ENCODE measurements at regions not wholly inside any gene's neighbourhood (a gene's known extent, or its start where the extent isn't known, plus 50 kb on each side); places are given as distances from the start of the nearest gene placed in this dataset.

GRCh38 chr5:143488381-143488780, 84.9 kb upstream of the NR3C1 start:
- no peak for DNase-seq

GRCh38 chr5:143484601-143485000, 81.1 kb upstream of the NR3C1 start:
- DNase-seq = peak; percentile 38 to 68 (median 67)

- peak in 2 of 3 donors; percentile 25 to 33 for DNase-seq
Measured at GRCh38 chr5:143481697-143482531, 78.4 kb upstream of the NR3C1 start.

- DNase-seq = no peak
Measured at GRCh38 chr5:143480001-143480400, 76.5 kb upstream of the NR3C1 start.

GRCh38 chr5:143479394-143479793, 75.9 kb upstream of the NR3C1 start:
- DNase-seq = no peak

- DNase-seq = no peak
Measured at GRCh38 chr5:143476601-143477211, 73.2 kb upstream of the NR3C1 start.

GRCh38 chr5:143474616-143475015, 71.1 kb upstream of the NR3C1 start:
- no peak for DNase-seq

- no peak for DNase-seq
Measured at GRCh38 chr5:143473481-143473880, 70.0 kb upstream of the NR3C1 start.

- no peak for DNase-seq
Measured at GRCh38 chr5:143472576-143472975, 69.1 kb upstream of the NR3C1 start.

- DNase-seq = peak in 2 of 3 donors; percentile 15 to 31
Measured at GRCh38 chr5:143471666-143472464, 68.4 kb upstream of the NR3C1 start.

- DNase-seq = no peak
Measured at GRCh38 chr5:143471041-143471509, 67.6 kb upstream of the NR3C1 start.

GRCh38 chr5:143470120-143470519, 66.6 kb upstream of the NR3C1 start:
- DNase-seq = no peak

- DNase-seq = no peak
Measured at GRCh38 chr5:143469125-143469524, 65.6 kb upstream of the NR3C1 start.

- DNase-seq = no peak
Measured at GRCh38 chr5:143466632-143467031, 63.1 kb upstream of the NR3C1 start.

GRCh38 chr5:143464723-143465490, 61.4 kb upstream of the NR3C1 start:
- DNase-seq = no peak

GRCh38 chr5:143462431-143462830, 58.9 kb upstream of the NR3C1 start:
- peak; percentile 14 to 56 (median 51) for DNase-seq

- no peak for DNase-seq
Measured at GRCh38 chr5:143459433-143459832, 55.9 kb upstream of the NR3C1 start.

GRCh38 chr5:143456952-143457547, 53.6 kb upstream of the NR3C1 start:
- DNase-seq = peak; percentile 44 to 58 (median 54)

- no peak for DNase-seq
Measured at GRCh38 chr5:143454936-143455516, 51.5 kb upstream of the NR3C1 start.

- peak; percentile 50 to 65 (median 63) for DNase-seq
Measured at GRCh38 chr5:143453720-143454119, 50.2 kb upstream of the NR3C1 start.
